NCI-H526 (cell line): ENCODE measurements at regions not wholly inside any gene's neighbourhood (a gene's known extent, or its start where the extent isn't known, plus 50 kb on each side); places are given as distances from the start of the nearest gene placed in this dataset.
"Not testable (repeated sequence)": the region's sequence is repeated elsewhere in the genome, so short reads cannot be mapped to it uniquely, and the experiment has no call there.

ENCODE experiments used
- DNase-seq, 2 experiments: peaks; one replicate each; lab custom pipeline; 2025; lab: John Stamatoyannopoulos, UW

GRCh38 chr11:71721840-71722239 lies 111.2 kb upstream of the DEFB108B start:
- DNase-seq = not testable (repeated sequence)

DNA sequence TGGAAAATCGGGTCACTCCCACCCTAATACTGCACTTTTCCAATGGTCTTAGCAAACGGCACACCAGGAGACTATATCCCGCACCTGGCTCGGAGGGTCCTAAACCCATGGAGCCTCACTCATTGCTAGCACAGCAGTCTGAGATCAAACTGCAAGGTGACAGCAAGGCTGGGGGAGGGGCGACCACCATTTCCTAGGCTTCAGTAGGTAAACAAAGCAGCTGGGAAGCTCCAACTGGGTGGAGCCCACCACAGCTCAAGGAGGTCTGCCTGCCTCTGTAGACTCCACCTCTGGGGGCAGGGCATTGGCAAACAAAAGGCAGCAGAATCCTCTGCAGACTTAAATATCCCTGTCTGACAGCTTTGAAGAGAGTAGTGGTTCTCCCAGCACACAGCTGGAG lies 109.0 kb upstream of the DEFB108B start:
- not testable (repeated sequence) for DNase-seq

GRCh38 chr11:71730748-71731147 lies 102.3 kb upstream of the DEFB108B start:
- not testable (repeated sequence) for DNase-seq

DNA sequence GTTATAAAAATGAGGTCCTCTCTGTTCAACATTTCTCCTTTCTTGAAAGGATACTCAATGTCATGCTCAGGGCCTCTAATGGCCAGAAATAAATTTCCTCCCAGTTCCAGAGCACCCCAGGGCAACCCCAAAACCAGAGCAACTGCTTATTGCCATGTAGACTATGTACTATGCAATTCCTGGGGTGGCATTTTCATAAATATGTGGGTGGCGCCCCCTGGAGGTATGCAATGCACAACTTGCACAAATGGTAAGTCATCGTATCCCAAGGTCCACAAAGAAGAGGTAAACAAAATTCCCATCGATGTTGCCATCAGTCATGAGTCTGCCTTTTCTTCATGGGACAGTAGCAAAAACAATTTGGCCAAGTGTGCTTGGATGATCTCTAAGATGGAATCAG lies 98.6 kb upstream of the DEFB108B start:
- DNase-seq = not testable (repeated sequence)

GRCh38 chr11:71738317-71738716 lies 94.7 kb upstream of the DEFB108B start:
- not testable (repeated sequence) for DNase-seq

- DNase-seq = not testable (repeated sequence)
Observed at GRCh38 chr11:71743385-71743784, 89.6 kb upstream of the DEFB108B start.

DNA sequence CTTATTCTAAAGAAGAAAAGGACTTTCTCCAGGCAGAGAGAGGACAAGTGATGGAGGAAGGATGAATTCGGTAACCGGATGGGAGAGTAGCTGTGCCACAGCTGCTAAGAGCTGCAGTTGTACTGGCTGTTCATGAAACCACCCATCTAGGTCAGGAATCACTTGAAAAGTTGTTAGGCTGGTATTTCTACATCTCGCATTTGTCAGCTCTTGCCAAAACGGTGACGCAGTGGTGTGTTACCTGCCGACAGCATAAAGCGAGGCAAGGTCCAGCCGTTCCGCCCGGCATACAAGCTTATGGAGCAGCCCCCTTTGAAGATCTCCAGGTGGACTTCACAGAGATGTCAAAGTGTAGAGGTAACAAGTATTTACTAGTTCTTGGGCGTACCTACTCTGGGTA lies 87.3 kb upstream of the DEFB108B start:
- not testable (repeated sequence) for DNase-seq

DNA sequence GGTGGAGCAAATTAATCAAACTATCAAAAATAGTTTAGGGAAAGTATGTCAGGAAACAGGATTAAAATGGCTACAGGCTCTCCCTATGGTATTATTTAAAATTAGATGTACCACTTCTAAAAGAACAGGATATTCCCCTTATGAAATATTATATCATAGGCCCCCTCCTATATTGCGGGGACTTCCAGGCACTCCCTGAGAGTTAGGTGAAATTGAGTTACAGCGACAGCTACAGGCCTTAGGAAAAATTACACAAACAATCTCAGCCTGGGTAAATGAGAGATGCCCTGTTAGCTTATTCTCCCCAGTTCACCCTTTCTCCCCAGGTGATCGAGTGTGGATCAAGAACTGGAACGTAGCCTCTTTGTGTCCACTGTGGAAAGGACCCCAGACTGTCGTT lies 86.7 kb upstream of the DEFB108B start:
- DNase-seq = not testable (repeated sequence)

DNA sequence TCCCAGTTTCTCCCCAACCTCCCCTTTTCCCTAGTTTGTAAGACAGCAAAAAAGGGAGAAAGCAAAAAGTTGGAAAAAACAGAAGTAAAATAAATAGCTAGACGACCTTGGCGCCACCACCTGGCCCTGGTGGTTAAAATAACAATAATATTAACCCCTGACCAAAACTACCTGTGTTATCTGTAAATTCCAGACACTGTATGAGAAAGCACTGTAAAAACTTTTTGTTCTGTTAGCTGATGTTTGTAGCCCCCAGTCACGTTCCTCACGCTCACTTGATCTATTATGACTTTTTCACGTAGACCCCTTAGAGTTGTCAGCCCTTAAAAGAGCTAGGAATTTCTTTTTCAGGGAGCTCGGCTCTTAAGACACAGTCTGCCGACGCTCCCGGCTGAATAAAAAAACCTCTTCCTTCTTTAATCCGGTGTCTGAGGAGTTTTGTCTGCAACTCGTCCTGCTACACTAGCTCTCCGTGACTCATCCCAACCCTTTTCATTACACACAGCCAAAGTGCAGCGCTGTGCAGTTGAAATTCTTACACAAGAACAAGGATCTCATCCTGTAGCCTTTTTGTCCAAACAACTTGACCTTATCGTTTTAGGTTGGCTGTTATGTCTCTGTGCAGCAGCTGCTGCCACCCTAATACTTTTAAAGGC lies 83.9 kb upstream of the DEFB108B start:
- DNase-seq = not testable (repeated sequence)

- not testable (repeated sequence) for DNase-seq
Observed at GRCh38 chr11:71750908-71751307, 82.1 kb upstream of the DEFB108B start.

DNA sequence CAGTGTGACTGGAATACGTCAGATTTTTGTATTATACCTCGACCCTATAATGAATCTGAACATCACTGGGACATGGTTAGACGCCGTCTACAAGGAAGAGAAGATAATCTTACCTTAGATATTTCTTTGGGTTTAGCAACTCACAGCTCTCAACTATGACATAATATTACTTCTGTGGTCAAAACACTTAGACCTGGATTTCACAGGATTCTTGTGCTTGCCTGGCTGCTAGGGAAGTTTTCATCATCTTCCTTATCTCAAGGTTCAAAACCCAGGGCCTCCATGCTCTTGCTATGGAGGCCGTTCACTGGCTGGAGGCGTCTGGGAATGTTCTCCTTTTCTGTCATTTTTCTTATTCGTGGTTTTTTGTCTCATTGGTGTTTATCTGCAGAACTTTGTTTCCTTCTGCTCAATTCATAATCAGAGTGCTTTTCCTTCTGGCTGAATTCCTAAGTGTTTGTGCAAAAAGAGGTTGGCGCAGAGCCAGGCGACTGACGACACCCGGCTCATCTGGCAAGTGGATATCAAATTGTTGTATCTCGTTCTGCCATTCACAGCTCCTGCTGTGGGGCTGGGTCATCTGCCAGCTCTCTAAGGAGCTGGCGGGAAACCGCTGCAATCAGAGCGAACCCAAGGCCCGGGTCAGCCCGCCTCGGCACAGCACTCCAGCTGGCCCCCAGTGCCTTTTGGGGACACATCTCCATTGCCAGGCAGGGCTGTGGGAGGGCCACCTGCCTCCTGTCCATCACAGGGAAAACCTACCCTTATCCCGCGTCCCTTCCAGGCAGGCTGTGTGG lies 68.1 kb upstream of the DEFB108B start:
- DNase-seq = not testable (repeated sequence)

GRCh38 chr11:71767016-71767415 lies 66.0 kb upstream of the DEFB108B start:
- DNase-seq = not testable (repeated sequence)

- DNase-seq = not testable (repeated sequence)
Observed at GRCh38 chr11:71772193-71772592, 60.8 kb upstream of the DEFB108B start.

DNA sequence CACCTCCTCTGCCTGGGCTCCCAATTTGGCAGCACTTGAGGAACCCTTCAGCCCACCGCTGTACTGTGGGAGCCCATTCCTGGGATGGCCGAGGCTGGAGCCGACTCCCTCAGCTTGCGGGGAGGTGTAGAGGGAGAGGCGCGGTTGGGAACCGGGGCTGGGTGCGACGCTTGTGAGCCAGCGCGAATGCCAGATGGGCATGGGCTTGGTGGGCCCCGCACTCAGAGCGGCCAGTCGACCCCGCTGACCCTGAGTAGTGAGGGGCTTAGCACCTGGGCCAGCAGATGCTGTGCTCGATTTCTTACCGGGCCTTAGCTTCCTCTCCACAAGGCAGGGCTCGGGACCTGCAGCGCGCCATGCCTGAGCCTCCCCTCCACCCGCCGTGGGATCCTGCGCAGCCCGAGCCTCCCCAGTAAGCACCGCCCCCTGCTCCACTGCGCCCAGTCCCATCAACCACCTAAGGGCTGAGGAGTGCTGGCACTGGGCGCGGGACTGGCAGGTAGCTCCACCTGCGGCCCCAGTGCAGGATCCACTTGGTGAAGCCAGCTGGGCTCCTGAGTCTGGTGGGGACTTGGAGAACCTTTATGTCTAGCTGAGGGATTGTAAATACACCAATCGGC lies 58.3 kb upstream of the DEFB108B start:
- no peak for DNase-seq

DNA sequence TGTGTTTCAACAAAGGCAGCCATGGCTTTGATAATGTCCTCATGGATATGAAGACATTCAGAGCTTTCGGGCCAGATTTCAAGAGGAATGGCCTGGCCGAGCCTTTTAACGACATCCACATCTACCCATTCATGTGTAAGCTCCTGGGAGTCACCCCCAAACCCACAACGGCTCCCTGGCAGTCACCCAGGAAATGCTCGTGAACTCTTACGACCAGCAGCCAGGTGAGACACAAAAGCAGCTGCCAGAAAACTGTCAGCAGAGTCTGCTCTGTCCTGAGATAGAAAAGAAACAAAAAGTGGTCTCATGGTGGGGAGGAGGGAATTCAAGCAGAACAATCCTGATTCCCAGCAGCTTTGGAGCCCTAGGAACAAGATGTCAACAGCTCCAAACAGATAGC lies 52.9 kb upstream of the DEFB108B start:
- not testable (repeated sequence) for DNase-seq

DNA sequence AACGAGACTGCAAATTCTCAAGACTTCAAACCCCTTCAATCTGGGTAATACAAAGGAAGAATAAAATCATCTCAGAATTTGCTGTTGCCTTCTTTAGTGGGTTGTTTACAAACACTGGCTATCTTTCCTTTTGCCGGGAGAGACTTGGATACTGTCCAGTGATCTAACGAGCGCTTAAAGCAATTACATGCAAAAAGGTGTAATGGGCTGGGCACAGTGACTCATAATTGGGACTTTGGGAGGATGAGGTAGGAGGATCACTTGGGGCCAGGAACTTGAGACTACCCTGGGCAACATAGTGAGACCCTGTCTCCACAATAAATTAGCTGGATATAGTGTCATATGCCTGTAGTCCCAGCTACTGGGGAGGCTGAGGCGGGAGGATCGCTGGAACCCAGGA lies 52.2 kb upstream of the DEFB108B start:
- DNase-seq = not testable (repeated sequence)

GRCh38 chr11:71781491-71781890 lies 51.5 kb upstream of the DEFB108B start:
- DNase-seq = not testable (repeated sequence)

DNA sequence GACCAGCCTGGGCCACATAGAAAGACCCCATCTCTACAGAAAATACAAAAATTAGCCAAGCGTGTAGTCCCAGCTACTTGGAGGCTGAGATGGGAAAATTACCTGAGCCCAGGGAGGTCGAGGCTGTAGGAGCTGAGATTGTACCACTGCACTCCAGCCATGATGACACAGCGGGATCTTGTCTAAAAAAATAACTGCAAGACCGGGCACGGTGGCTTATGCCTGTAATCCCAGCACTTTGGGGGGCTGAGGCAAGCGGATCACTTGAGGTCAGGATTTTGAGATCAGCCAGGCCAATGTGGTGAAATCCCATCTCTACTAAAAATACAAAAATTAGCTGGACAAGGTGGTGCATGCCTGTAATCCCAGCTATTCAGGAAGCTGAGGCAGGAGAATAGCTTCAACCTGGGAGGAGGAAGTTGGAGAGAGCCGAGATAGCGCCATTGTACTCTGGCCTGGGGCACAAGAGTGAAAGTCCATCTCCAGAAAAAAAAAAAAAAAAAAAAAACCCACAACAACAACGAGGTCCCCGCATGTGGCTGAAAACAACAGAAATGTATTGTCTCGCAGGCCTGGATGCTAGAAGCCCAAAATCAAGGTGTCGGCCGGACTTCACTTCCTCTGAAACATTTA lies 50.7 kb upstream of the DEFB108B start:
- DNase-seq = not testable (repeated sequence)

- not testable (repeated sequence) for DNase-seq
Observed at GRCh38 chr11:71783191-71783590, 49.8 kb upstream of the DEFB108B start.
